Liver (tissue), 8 donors: ENCODE measurements at regions not wholly inside any gene's neighbourhood (a gene's known extent, or its start where the extent isn't known, plus 50 kb on each side); places are given as distances from the start of the nearest gene placed in this dataset.
"Not testable (repeated sequence)": the region's sequence is repeated elsewhere in the genome, so short reads cannot be mapped to it uniquely, and the experiment has no call there.

ENCODE experiments used
- DNase-seq: peaks from one replicate; pipeline ENCODE4 v3.0.0-alpha.2; 2017; ENCODE audit warnings: low spot score
- H3K27ac ChIP-seq, 2 donors: one replicate each; pipeline ENCODE4 v1.7.0; 2013; ENCODE audit warnings: inconsistent platforms in 2 of 2, low read length in 2 of 2, control low read depth in 1 of 2, low read depth in 1 of 2, mild to moderate bottlenecking in 1 of 2
- H3K27me3 ChIP-seq, 4 donors: one replicate each; pipeline versions ENCODE4 v1.6.1 to v1.7.0; 2013; ENCODE audit warnings: low read length in 3 of 4, inconsistent platforms in 1 of 4, mild to moderate bottlenecking in 1 of 4, moderate library complexity in 1 of 4; ENCODE audit not compliant: control insufficient read depth in 4 of 4, insufficient read depth in 4 of 4
- H3K36me3 ChIP-seq, 4 donors: one replicate each; pipeline versions ENCODE4 v1.6.1 to v1.7.0; 2013; ENCODE audit warnings: low read length in 3 of 4, mild to moderate bottlenecking in 3 of 4, low read depth in 1 of 4, moderate library complexity in 1 of 4; ENCODE audit not compliant: control insufficient read depth in 4 of 4, insufficient read depth in 3 of 4
- H3K4me1 ChIP-seq, 4 donors: one replicate each; pipeline versions ENCODE4 v1.6.1 to v1.7.0; 2013; ENCODE audit warnings: low read length in 3 of 4, mild to moderate bottlenecking in 3 of 4, moderate library complexity in 1 of 4; ENCODE audit not compliant: control insufficient read depth in 4 of 4, insufficient read depth in 4 of 4
- H3K4me3 ChIP-seq, 3 donors: one replicate each; pipeline versions ENCODE4 v1.6.1 to v1.7.0; 2013; ENCODE audit warnings: low read length in 3 of 3, control low read depth in 1 of 3, low read depth in 1 of 3, mild to moderate bottlenecking in 1 of 3
- H3K9ac ChIP-seq, 2 donors: one replicate each; pipeline ENCODE4 v1.7.0; 2013; ENCODE audit warnings: low read length in 2 of 2, mild to moderate bottlenecking in 2 of 2, moderate library complexity in 2 of 2, control low read depth in 1 of 2, low read depth in 1 of 2
- H3K9me3 ChIP-seq, 4 donors: one replicate each; pipeline versions ENCODE4 v1.6.1 to v1.7.0; 2013; ENCODE audit warnings: low read length in 3 of 4; ENCODE audit not compliant: control insufficient read depth in 4 of 4
- ATF3 ChIP-seq: IDR thresholded peaks from 2 replicates; pipeline ENCODE4 v1.6.1; 2016; ENCODE audit warnings: antibody characterized with exemption
- EGR1 ChIP-seq, 2 donors: IDR thresholded peaks; 2 replicates each; pipeline ENCODE4 v1.6.1; 2016 to 2018; ENCODE audit warnings: antibody characterized with exemption in 2 of 2, low read depth in 2 of 2
- FOXA1 ChIP-seq: IDR thresholded peaks from 2 replicates; pipeline ENCODE4 v1.6.1; 2016; ENCODE audit warnings: antibody characterized with exemption
- FOXA2 ChIP-seq: IDR thresholded peaks from 2 replicates; pipeline ENCODE4 v1.6.1; 2016; ENCODE audit warnings: antibody characterized with exemption
- GABPA ChIP-seq, 2 donors: IDR thresholded peaks in 1 of 2; conservative IDR thresholded peaks in 1 of 2; 2 replicates each; pipeline ENCODE4 v1.6.1; 2016; ENCODE audit warnings: antibody characterized with exemption in 2 of 2, mild to moderate bottlenecking in 1 of 2, moderate library complexity in 1 of 2
- HNF4G ChIP-seq: IDR thresholded peaks from 2 replicates; pipeline ENCODE4 v1.6.1; 2016; ENCODE audit warnings: antibody characterized with exemption
- NR2F2 ChIP-seq: IDR thresholded peaks from 2 replicates; pipeline ENCODE4 v1.6.1; 2016; ENCODE audit warnings: antibody characterized with exemption
- RAD21 ChIP-seq, 2 donors: IDR thresholded peaks; 2 replicates each; pipeline ENCODE4 v1.6.1; 2016; ENCODE audit warnings: antibody characterized with exemption in 2 of 2, mild to moderate bottlenecking in 2 of 2
- SP1 ChIP-seq: IDR thresholded peaks from 2 replicates; pipeline ENCODE4 v1.6.1; 2018; ENCODE audit warnings: antibody characterized with exemption, mild to moderate bottlenecking
- TAF1 ChIP-seq: conservative IDR thresholded peaks from 2 replicates; pipeline ENCODE4 v1.6.1; 2016; ENCODE audit warnings: antibody characterized with exemption, mild to moderate bottlenecking
- YY1 ChIP-seq: IDR thresholded peaks from 2 replicates; pipeline ENCODE4 v1.6.1; 2016; ENCODE audit warnings: antibody characterized with exemption, mild to moderate bottlenecking
- ZBTB33 ChIP-seq: IDR thresholded peaks from 2 replicates; pipeline ENCODE4 v1.6.1; 2016; ENCODE audit warnings: antibody characterized with exemption
- WGBS: extraction: QIAGEN DNeasy Blood & Tissue Kit; methylation state at CpG from one replicate; pipeline ENCODE4 v1.1.7; 2013; 5-methylcytosine and 5-hydroxymethylcytosine counted together
- TF ChIP-seq, protein P1 (sequence below): IDR thresholded peaks from 2 replicates; pipeline ENCODE4 v1.6.1; 2016; ENCODE audit warnings: antibody characterized with exemption, mild to moderate bottlenecking
- TF ChIP-seq, protein P2 (sequence below): IDR thresholded peaks from 2 replicates; pipeline ENCODE4 v1.6.1; 2016; ENCODE audit warnings: antibody characterized with exemption
- TF ChIP-seq, protein P3 (sequence below): fragments of 150-350 bp; IDR thresholded peaks from 2 replicates; pipeline ENCODE4 v1.5.1; 2017; ENCODE audit warnings: improper control_type of control experiment, low read depth, low read length; ENCODE audit not compliant: missing input control
- donor health status: healthy.
- donor health status: healthy.
- donor health status: healthy.
- donor health status: healthy.
- donor health status: healthy.

GRCh38 chr20:47883940-47884339 lies 98.7 kb upstream of the SULF2 start:
- H3K9me3 ChIP-seq, H3K27me3 ChIP-seq, H3K4me3 ChIP-seq, H3K36me3 ChIP-seq, DNase-seq, H3K27ac ChIP-seq, H3K4me1 ChIP-seq, H3K9ac ChIP-seq: not testable (repeated sequence)
- WGBS = 94% methylated on average over 1 of the region's 1 CpG

DNA sequence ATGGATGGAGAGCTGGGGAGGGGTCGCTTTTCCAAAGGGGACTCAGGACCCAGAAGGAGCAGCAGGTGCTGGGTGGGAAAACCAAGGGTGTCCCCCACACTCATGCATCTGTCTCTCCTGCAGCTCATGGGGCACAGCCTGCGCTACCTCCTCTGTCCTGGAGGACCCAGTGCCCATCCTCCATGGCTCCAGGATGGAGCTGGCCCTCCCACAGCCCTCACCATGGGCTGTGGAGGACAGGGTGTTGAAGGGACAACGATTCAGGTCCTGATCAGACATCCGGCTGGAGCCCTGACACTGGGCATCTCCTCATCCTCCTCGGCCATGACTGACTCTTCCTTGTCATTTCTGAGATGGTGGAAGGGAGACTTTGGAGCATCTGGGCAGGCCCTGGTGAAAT lies 97.9 kb upstream of the SULF2 start:
- peaks cover 0 to 4% (median 0%) of the 10 kb centered on the region in 4 donors for H3K4me1 ChIP-seq
- H3K27me3 ChIP-seq = no peaks in the 10 kb centered on the region
- no peak overlapping the region for H3K9ac ChIP-seq
- DNase-seq = no peak
- no peak overlapping the region for H3K4me3 ChIP-seq
- TF ChIP-seq, protein P1, sequence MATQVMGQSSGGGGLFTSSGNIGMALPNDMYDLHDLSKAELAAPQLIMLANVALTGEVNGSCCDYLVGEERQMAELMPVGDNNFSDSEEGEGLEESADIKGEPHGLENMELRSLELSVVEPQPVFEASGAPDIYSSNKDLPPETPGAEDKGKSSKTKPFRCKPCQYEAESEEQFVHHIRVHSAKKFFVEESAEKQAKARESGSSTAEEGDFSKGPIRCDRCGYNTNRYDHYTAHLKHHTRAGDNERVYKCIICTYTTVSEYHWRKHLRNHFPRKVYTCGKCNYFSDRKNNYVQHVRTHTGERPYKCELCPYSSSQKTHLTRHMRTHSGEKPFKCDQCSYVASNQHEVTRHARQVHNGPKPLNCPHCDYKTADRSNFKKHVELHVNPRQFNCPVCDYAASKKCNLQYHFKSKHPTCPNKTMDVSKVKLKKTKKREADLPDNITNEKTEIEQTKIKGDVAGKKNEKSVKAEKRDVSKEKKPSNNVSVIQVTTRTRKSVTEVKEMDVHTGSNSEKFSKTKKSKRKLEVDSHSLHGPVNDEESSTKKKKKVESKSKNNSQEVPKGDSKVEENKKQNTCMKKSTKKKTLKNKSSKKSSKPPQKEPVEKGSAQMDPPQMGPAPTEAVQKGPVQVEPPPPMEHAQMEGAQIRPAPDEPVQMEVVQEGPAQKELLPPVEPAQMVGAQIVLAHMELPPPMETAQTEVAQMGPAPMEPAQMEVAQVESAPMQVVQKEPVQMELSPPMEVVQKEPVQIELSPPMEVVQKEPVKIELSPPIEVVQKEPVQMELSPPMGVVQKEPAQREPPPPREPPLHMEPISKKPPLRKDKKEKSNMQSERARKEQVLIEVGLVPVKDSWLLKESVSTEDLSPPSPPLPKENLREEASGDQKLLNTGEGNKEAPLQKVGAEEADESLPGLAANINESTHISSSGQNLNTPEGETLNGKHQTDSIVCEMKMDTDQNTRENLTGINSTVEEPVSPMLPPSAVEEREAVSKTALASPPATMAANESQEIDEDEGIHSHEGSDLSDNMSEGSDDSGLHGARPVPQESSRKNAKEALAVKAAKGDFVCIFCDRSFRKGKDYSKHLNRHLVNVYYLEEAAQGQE = no peak
- TF ChIP-seq TAF1 (no peak), RAD21 (IDR thresholded peaks at IDR 0.05) (no peak), FOXA2 (no peak), FOXA1 (no peak), ZBTB33 (no peak), EGR1 (IDR thresholded peaks at IDR 0.05; ENCODE audit: low read depth in 2 of 2) (no peak), SP1 (no peak), GABPA (IDR thresholded peaks at IDR 0.05 in 1 of 2, conservative IDR thresholded peaks at IDR 0.05 in 1 of 2) (no peak), NR2F2 (no peak), YY1 (no peak), ATF3 (no peak), HNF4G (no peak)
- TF ChIP-seq, protein P2, sequence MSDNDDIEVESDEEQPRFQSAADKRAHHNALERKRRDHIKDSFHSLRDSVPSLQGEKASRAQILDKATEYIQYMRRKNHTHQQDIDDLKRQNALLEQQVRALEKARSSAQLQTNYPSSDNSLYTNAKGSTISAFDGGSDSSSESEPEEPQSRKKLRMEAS = no peak
- TF ChIP-seq, protein P3, sequence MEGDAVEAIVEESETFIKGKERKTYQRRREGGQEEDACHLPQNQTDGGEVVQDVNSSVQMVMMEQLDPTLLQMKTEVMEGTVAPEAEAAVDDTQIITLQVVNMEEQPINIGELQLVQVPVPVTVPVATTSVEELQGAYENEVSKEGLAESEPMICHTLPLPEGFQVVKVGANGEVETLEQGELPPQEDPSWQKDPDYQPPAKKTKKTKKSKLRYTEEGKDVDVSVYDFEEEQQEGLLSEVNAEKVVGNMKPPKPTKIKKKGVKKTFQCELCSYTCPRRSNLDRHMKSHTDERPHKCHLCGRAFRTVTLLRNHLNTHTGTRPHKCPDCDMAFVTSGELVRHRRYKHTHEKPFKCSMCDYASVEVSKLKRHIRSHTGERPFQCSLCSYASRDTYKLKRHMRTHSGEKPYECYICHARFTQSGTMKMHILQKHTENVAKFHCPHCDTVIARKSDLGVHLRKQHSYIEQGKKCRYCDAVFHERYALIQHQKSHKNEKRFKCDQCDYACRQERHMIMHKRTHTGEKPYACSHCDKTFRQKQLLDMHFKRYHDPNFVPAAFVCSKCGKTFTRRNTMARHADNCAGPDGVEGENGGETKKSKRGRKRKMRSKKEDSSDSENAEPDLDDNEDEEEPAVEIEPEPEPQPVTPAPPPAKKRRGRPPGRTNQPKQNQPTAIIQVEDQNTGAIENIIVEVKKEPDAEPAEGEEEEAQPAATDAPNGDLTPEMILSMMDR = no peak
- WGBS = 84% methylated on average over 5 of the region's 5 CpGs
- no peaks in the 10 kb centered on the region for H3K9me3 ChIP-seq
- H3K27ac ChIP-seq = no peak overlapping the region
- no peaks in the 10 kb centered on the region for H3K36me3 ChIP-seq
